CD8-positive, alpha-beta memory T cell (primary cell): ENCODE measurements at regions not wholly inside any gene's neighbourhood (a gene's known extent, or its start where the extent isn't known, plus 50 kb on each side); places are given as distances from the start of the nearest gene placed in this dataset.

ENCODE experiments used
- CTCF ChIA-PET: fragments of 350-600 bp; sonication (Branson Sonifier 250); formaldehyde crosslinking; loops from one replicate; lab custom pipeline; 2021; ENCODE audit warnings: antibody characterized with exemption; lab: Charles Lee
- POLR2A ChIA-PET: fragments of 350-600 bp; sonication (Branson Sonifier 250); formaldehyde crosslinking; loops from one replicate; lab custom pipeline; 2021; ENCODE audit warnings: antibody characterized with exemption; lab: Charles Lee
- DNase-seq, 5 donors: peaks; one replicate each; pipeline versions ENCODE4 v3.0.0 to v3.0.0-alpha.2; 2020 to 2022; ENCODE audit warnings: mixed read lengths in 1 of 5
- H3K27ac ChIP-seq: one replicate; pipeline ENCODE4 v1.7.0; 2013; ENCODE audit warnings: low read depth, mild to moderate bottlenecking, low read length, moderate library complexity
- H3K27me3 ChIP-seq: 2 replicates; pipeline ENCODE4 v1.7.0; 2013; ENCODE audit warnings: low read length, mild to moderate bottlenecking; ENCODE audit not compliant: insufficient read depth, poor library complexity, severe bottlenecking
- H3K36me3 ChIP-seq: 2 replicates; pipeline ENCODE4 v1.7.0; 2013; ENCODE audit warnings: mild to moderate bottlenecking, low read length, moderate library complexity; ENCODE audit not compliant: insufficient read depth
- H3K4me1 ChIP-seq: 2 replicates; pipeline ENCODE4 v1.7.0; 2013; ENCODE audit warnings: mild to moderate bottlenecking, low read length, moderate library complexity; ENCODE audit not compliant: insufficient read depth
- H3K4me3 ChIP-seq: 2 replicates; pipeline ENCODE4 v1.7.0; 2013; ENCODE audit warnings: mild to moderate bottlenecking, low read length
- H3K9me3 ChIP-seq: 2 replicates; pipeline ENCODE4 v1.7.0; 2013; ENCODE audit warnings: mild to moderate bottlenecking, low read length
- H3K27ac Mint-ChIP-seq, 8 donors: one replicate each; pipeline ENCODE4 v1.8.0; 2020 to 2021; ENCODE audit warnings: mixed read lengths in 8 of 8, mild to moderate bottlenecking in 6 of 8, inconsistent platforms in 3 of 8, moderate library complexity in 3 of 8
- H3K27me3 Mint-ChIP-seq, 2 donors: one replicate each; pipeline ENCODE4 v1.8.0; 2020 to 2021; ENCODE audit warnings: mixed read lengths in 2 of 2, mild to moderate bottlenecking in 1 of 2, moderate library complexity in 1 of 2
- H3K36me3 Mint-ChIP-seq, 3 donors: one replicate each; pipeline ENCODE4 v1.8.0; 2020 to 2021; ENCODE audit warnings: mixed read lengths in 3 of 3, inconsistent platforms in 1 of 3, mild to moderate bottlenecking in 1 of 3
- H3K4me1 Mint-ChIP-seq, 3 donors: one replicate each; pipeline ENCODE4 v1.8.0; 2020 to 2021; ENCODE audit warnings: mixed read lengths in 3 of 3, inconsistent platforms in 1 of 3, mild to moderate bottlenecking in 1 of 3
- H3K4me3 Mint-ChIP-seq, 7 donors: one replicate each; pipeline ENCODE4 v1.8.0; 2020 to 2021; ENCODE audit warnings: mixed read lengths in 7 of 7, mild to moderate bottlenecking in 6 of 7, moderate library complexity in 4 of 7, inconsistent platforms in 2 of 7
- H3K9me3 Mint-ChIP-seq, 5 donors: one replicate each; pipeline ENCODE4 v1.8.0; 2020 to 2022; ENCODE audit warnings: mixed read lengths in 5 of 5, mild to moderate bottlenecking in 3 of 5, moderate library complexity in 2 of 5, inconsistent platforms in 1 of 5

GRCh38 chr2:15704788-15705115 lies 113.1 kb downstream of the DDX1 start:
- Histone ChIP-seq H3K9me3 (no peaks in the 10 kb centered on the region), H3K27ac (no peak overlapping the region), H3K4me1 (no peaks in the 10 kb centered on the region), H3K36me3 (no peaks in the 10 kb centered on the region), H3K27me3 (peaks cover 5% of the 10 kb centered on the region), H3K4me3 (no peak overlapping the region)
- Mint-ChIP-seq H3K27me3 (peaks cover 0 to 4% of the 10 kb centered on the region in 2 donors), H3K27ac (no peak overlapping the region), H3K36me3 (no peaks in the 10 kb centered on the region), H3K9me3 (peaks cover 0 to 3% (median 0%) of the 10 kb centered on the region in 5 donors), H3K4me3 (no peak overlapping the region), H3K4me1 (no peaks in the 10 kb centered on the region)
- CTCF ChIA-PET, result no interaction called here
- no peak for DNase-seq
- POLR2A ChIA-PET, result no interaction called here

- POLR2A ChIA-PET, result no interaction called here
- Histone ChIP-seq H3K4me3 (no peak overlapping the region), H3K27ac (no peak overlapping the region), H3K36me3 (no peaks in the 10 kb centered on the region), H3K4me1 (no peaks in the 10 kb centered on the region), H3K9me3 (no peaks in the 10 kb centered on the region), H3K27me3 (peaks cover 5% of the 10 kb centered on the region)
- Mint-ChIP-seq H3K4me1 (no peaks in the 10 kb centered on the region), H3K27me3 (peaks cover 0 to 4% of the 10 kb centered on the region in 2 donors), H3K9me3 (peaks cover 0 to 4% (median 0%) of the 10 kb centered on the region in 5 donors), H3K27ac (no peak overlapping the region), H3K36me3 (no peaks in the 10 kb centered on the region), H3K4me3 (no peak overlapping the region)
- CTCF ChIA-PET, result no interaction called here
- DNase-seq, result no peak
Measured at GRCh38 chr2:15705310-15705709, 113.6 kb downstream of the DDX1 start.

GRCh38 chr2:15705839-15706386 lies 114.2 kb downstream of the DDX1 start:
- Mint-ChIP-seq H3K36me3 (no peaks in the 10 kb centered on the region), H3K4me3 (no peak overlapping the region), H3K27me3 (peaks cover 0 to 4% of the 10 kb centered on the region in 2 donors), H3K4me1 (no peaks in the 10 kb centered on the region), H3K9me3 (peaks cover 0 to 3% (median 0%) of the 10 kb centered on the region in 5 donors), H3K27ac (peak overlapping the region in 1 of 8 donors; percentile 59)
- Histone ChIP-seq H3K4me1 (no peaks in the 10 kb centered on the region), H3K27ac (no peak overlapping the region), H3K9me3 (no peaks in the 10 kb centered on the region), H3K27me3 (peaks cover 5% of the 10 kb centered on the region), H3K36me3 (no peaks in the 10 kb centered on the region), H3K4me3 (no peak overlapping the region)
- CTCF ChIA-PET, result no interaction called here
- POLR2A ChIA-PET, result no interaction called here
- DNase-seq, result no peak

- Histone ChIP-seq H3K4me3 (no peak overlapping the region), H3K9me3 (no peaks in the 10 kb centered on the region), H3K27ac (no peak overlapping the region), H3K4me1 (no peaks in the 10 kb centered on the region), H3K36me3 (no peaks in the 10 kb centered on the region), H3K27me3 (peaks cover 5% of the 10 kb centered on the region)
- Mint-ChIP-seq H3K36me3 (no peaks in the 10 kb centered on the region), H3K4me3 (no peak overlapping the region), H3K27me3 (peaks cover 0 to 4% of the 10 kb centered on the region in 2 donors), H3K27ac (no peak overlapping the region), H3K4me1 (no peaks in the 10 kb centered on the region), H3K9me3 (peaks cover 0 to 3% (median 0%) of the 10 kb centered on the region in 5 donors)
- no peak for DNase-seq
- POLR2A ChIA-PET, result no interaction called here
- CTCF ChIA-PET, result no interaction called here
Measured at GRCh38 chr2:15706424-15706823, 114.8 kb downstream of the DDX1 start.

GRCh38 chr2:15706986-15707632 lies 115.4 kb downstream of the DDX1 start:
- Histone ChIP-seq H3K4me3 (no peak overlapping the region), H3K9me3 (no peaks in the 10 kb centered on the region), H3K27ac (no peak overlapping the region), H3K4me1 (no peaks in the 10 kb centered on the region), H3K36me3 (no peaks in the 10 kb centered on the region), H3K27me3 (peaks cover 5% of the 10 kb centered on the region)
- Mint-ChIP-seq H3K9me3 (peaks cover 0 to 3% (median 0%) of the 10 kb centered on the region in 5 donors), H3K36me3 (no peaks in the 10 kb centered on the region), H3K27ac (no peak overlapping the region), H3K4me3 (no peak overlapping the region), H3K27me3 (peaks cover 0 to 4% of the 10 kb centered on the region in 2 donors), H3K4me1 (no peaks in the 10 kb centered on the region)
- ChIA-PET CTCF (no interaction called here), POLR2A (no interaction called here)
- no peak for DNase-seq

GRCh38 chr2:15708161-15708560 lies 116.5 kb downstream of the DDX1 start:
- H3K27me3 Mint-ChIP-seq, result peaks cover 0 to 4% of the 10 kb centered on the region in 2 donors
- no peak overlapping the region for H3K27ac ChIP-seq
- H3K27ac Mint-ChIP-seq, result no peak overlapping the region
- POLR2A ChIA-PET, result no interaction called here
- peaks cover 5% of the 10 kb centered on the region for H3K27me3 ChIP-seq
- no peaks in the 10 kb centered on the region for H3K9me3 ChIP-seq
- H3K36me3 ChIP-seq, result no peaks in the 10 kb centered on the region
- DNase-seq, result no peak
- no peaks in the 10 kb centered on the region for H3K4me1 Mint-ChIP-seq
- no peaks in the 10 kb centered on the region for H3K36me3 Mint-ChIP-seq
- H3K4me3 ChIP-seq, result no peak overlapping the region
- no peaks in the 10 kb centered on the region for H3K4me1 ChIP-seq
- H3K9me3 Mint-ChIP-seq, result peaks cover 0 to 3% (median 0%) of the 10 kb centered on the region in 5 donors
- H3K4me3 Mint-ChIP-seq, result no peak overlapping the region
- CTCF ChIA-PET, result no interaction called here

- Histone ChIP-seq H3K4me1 (no peaks in the 10 kb centered on the region), H3K36me3 (no peaks in the 10 kb centered on the region), H3K4me3 (no peak overlapping the region), H3K27ac (no peak overlapping the region), H3K9me3 (no peaks in the 10 kb centered on the region), H3K27me3 (peaks cover 5% of the 10 kb centered on the region)
- ChIA-PET POLR2A (no interaction called here), CTCF (no interaction called here)
- no peak for DNase-seq
- Mint-ChIP-seq H3K4me1 (no peaks in the 10 kb centered on the region), H3K9me3 (peaks cover 0 to 3% (median 0%) of the 10 kb centered on the region in 5 donors), H3K4me3 (no peak overlapping the region), H3K27me3 (peaks cover 0 to 4% of the 10 kb centered on the region in 2 donors), H3K27ac (no peak overlapping the region), H3K36me3 (no peaks in the 10 kb centered on the region)
Measured at GRCh38 chr2:15708865-15709820, 117.5 kb downstream of the DDX1 start.
